Neuronal stem cell (in vitro differentiated cells): ENCODE measurements at regions not wholly inside any gene's neighbourhood (a gene's known extent, or its start where the extent isn't known, plus 50 kb on each side); places are given as distances from the start of the nearest gene placed in this dataset.

Source experiments
- DNase-seq: peaks from one replicate; pipeline ENCODE4 v3.0.0-alpha.2; 2013; ENCODE audit warnings: low spot score
- H2AFZ ChIP-seq: one replicate; pipeline ENCODE4 v1.6.1; 2013; ENCODE audit warnings: mild to moderate bottlenecking, low read length, inconsistent platforms
- H2AK5ac ChIP-seq: 2 replicates; pipeline ENCODE4 v1.6.1; 2013; ENCODE audit warnings: low read depth, mild to moderate bottlenecking, inconsistent platforms, low read length, moderate library complexity, mixed read lengths
- H2BK120ac ChIP-seq: 2 replicates; pipeline ENCODE4 v1.6.1; 2013; ENCODE audit warnings: low read depth, mild to moderate bottlenecking, inconsistent platforms, low read length, moderate library complexity, mixed read lengths
- H2BK12ac ChIP-seq: one replicate; pipeline ENCODE4 v1.6.1; 2013; ENCODE audit warnings: low read length, inconsistent platforms
- H2BK15ac ChIP-seq: 2 replicates; pipeline ENCODE4 v1.6.1; 2013; ENCODE audit warnings: mild to moderate bottlenecking, low read length, inconsistent platforms, mixed read lengths
- H2BK5ac ChIP-seq: one replicate; pipeline ENCODE4 v1.6.1; 2013; ENCODE audit warnings: inconsistent platforms, mild to moderate bottlenecking, low read length, moderate library complexity
- H3K14ac ChIP-seq: one replicate; pipeline ENCODE4 v1.6.1; 2013; ENCODE audit warnings: low read length, inconsistent platforms
- H3K18ac ChIP-seq: 2 replicates; pipeline ENCODE4 v1.6.1; 2013; ENCODE audit warnings: low read length, inconsistent platforms
- H3K23ac ChIP-seq: 2 replicates; pipeline ENCODE4 v1.6.1; 2013; ENCODE audit warnings: low read depth, mild to moderate bottlenecking, mixed read lengths, low read length, inconsistent platforms; ENCODE audit not compliant: poor library complexity
- H3K27ac ChIP-seq: replicated peaks from 3 replicates; pipeline ENCODE4 v1.5.1; 2013; ENCODE audit warnings: low read length, inconsistent platforms
- H3K27me3 ChIP-seq, 3 experiments: 2 replicates each; pipeline ENCODE4 v1.6.1; 2013; ENCODE audit warnings: low read length in 3 of 3, mild to moderate bottlenecking in 2 of 3, inconsistent platforms in 1 of 3, low read depth in 1 of 3, mixed read lengths in 1 of 3, moderate library complexity in 1 of 3; ENCODE audit not compliant: control insufficient read depth in 3 of 3, insufficient read depth in 3 of 3
- H3K36me3 ChIP-seq, 2 donors: replicated peaks in 1 of 2; 2 replicates each; pipeline ENCODE4 v1.6.1; 2013; ENCODE audit warnings: low read length in 2 of 2; ENCODE audit not compliant: control insufficient read depth in 2 of 2, insufficient read depth in 2 of 2
- H3K4ac ChIP-seq: 2 replicates; pipeline ENCODE4 v1.6.1; 2013; ENCODE audit warnings: inconsistent platforms, mild to moderate bottlenecking, low read length, moderate library complexity
- H3K4me1 ChIP-seq, 2 donors: 1 replicate in 1 of 2; 2 replicates in 1 of 2; pipeline ENCODE4 v1.6.1; 2013; ENCODE audit warnings: low read length in 2 of 2, low read depth in 1 of 2; ENCODE audit not compliant: control insufficient read depth in 2 of 2, insufficient read depth in 1 of 2
- H3K4me2 ChIP-seq: one replicate; pipeline ENCODE4 v1.6.1; 2013; ENCODE audit warnings: mild to moderate bottlenecking, low read length, inconsistent platforms; ENCODE audit not compliant: insufficient read depth, poor library complexity, severe bottlenecking
- H3K4me3 ChIP-seq, 2 donors: 2 replicates each; pipeline ENCODE4 v1.5.1; 2013; ENCODE audit warnings: low read length in 2 of 2, mild to moderate bottlenecking in 2 of 2, inconsistent platforms in 1 of 2, moderate library complexity in 1 of 2
- H3K79me1 ChIP-seq: one replicate; pipeline ENCODE4 v1.6.1; 2013; ENCODE audit warnings: low read depth, mild to moderate bottlenecking, inconsistent platforms, low read length, moderate library complexity
- H3K9ac ChIP-seq: one replicate; pipeline ENCODE4 v1.6.1; 2013; ENCODE audit warnings: mild to moderate bottlenecking, low read depth, low read length, inconsistent platforms; ENCODE audit not compliant: poor library complexity
- H3K9me3 ChIP-seq, 2 donors: replicated peaks in 1 of 2; 2 replicates each; pipeline versions ENCODE3 to v1.6.1; 2013; ENCODE audit warnings: low read length in 2 of 2, mild to moderate bottlenecking in 2 of 2, inconsistent platforms in 1 of 2, low read depth in 1 of 2, mixed read lengths in 1 of 2, moderate library complexity in 1 of 2; ENCODE audit not compliant: control insufficient read depth in 2 of 2, insufficient read depth in 1 of 2
- H4K8ac ChIP-seq: one replicate; pipeline ENCODE4 v1.6.1; 2013; ENCODE audit warnings: low read depth, mild to moderate bottlenecking, inconsistent platforms, low read length, moderate library complexity
- H4K91ac ChIP-seq: one replicate; pipeline ENCODE4 v1.6.1; 2013; ENCODE audit warnings: low read length, low read depth, mild to moderate bottlenecking, inconsistent platforms; ENCODE audit not compliant: poor library complexity
- WGBS, 2 donors: extraction: QIAGEN DNeasy Blood & Tissue Kit; methylation state at CpG; one replicate each; pipeline ENCODE4 v1.1.7; 2013; ENCODE audit warnings: missing lambda C conversion rate in 2 of 2, mixed read lengths in 1 of 2; ENCODE audit not compliant: insufficient read length in 2 of 2, insufficient replicate concordance in 1 of 2; ENCODE audit errors: extremely low coverage in 2 of 2; 5-methylcytosine and 5-hydroxymethylcytosine counted together

- Histone ChIP-seq H2BK120ac (no peak overlapping the region), H2AFZ (no peak overlapping the region), H3K36me3 (no peaks in the 10 kb centered on the region), H3K79me1 (no peaks in the 10 kb centered on the region), H2BK12ac (no peak overlapping the region), H2BK5ac (no peak overlapping the region), H3K4ac (no peak overlapping the region), H3K4me3 (no peak overlapping the region), H4K8ac (no peak overlapping the region), H3K14ac (no peak overlapping the region), H2AK5ac (no peak overlapping the region), H2BK15ac (no peak overlapping the region), H3K23ac (no peak overlapping the region), H3K18ac (no peak overlapping the region), H3K9ac (no peak overlapping the region), H4K91ac (no peak overlapping the region), H3K27me3 (no peaks in the 10 kb centered on the region), H3K4me1 (no peaks in the 10 kb centered on the region), H3K27ac (no peak overlapping the region), H3K9me3 (peaks cover 3 to 6% of the 10 kb centered on the region in 2 donors), H3K4me2 (no peak overlapping the region)
- no peak for DNase-seq
- no CpG with 5 or more reads among the region's 2 CpGs for WGBS, 2 donors
These were observed 1404.3 kb downstream of the SUCLG1 start for GRCh38 chr2:83054751-83055150.

- H3K14ac ChIP-seq: no peak overlapping the region
- H3K18ac ChIP-seq: no peak overlapping the region
- no peak overlapping the region for H3K4me3 ChIP-seq
- H3K4me1 ChIP-seq: no peaks in the 10 kb centered on the region
- no peak overlapping the region for H3K4me2 ChIP-seq
- H3K79me1 ChIP-seq: no peaks in the 10 kb centered on the region
- no peaks in the 10 kb centered on the region for H3K27me3 ChIP-seq
- no peak overlapping the region for H3K23ac ChIP-seq
- no CpG with 5 or more reads among the region's 6 CpGs for WGBS, 2 donors
- H2BK5ac ChIP-seq: no peak overlapping the region
- H2AK5ac ChIP-seq: no peak overlapping the region
- H2AFZ ChIP-seq: no peak overlapping the region
- no peak for DNase-seq
- no peak overlapping the region for H2BK15ac ChIP-seq
- H2BK12ac ChIP-seq: no peak overlapping the region
- H4K8ac ChIP-seq: no peak overlapping the region
- H3K4ac ChIP-seq: no peak overlapping the region
- H3K27ac ChIP-seq: no peak overlapping the region
- H3K36me3 ChIP-seq: no peaks in the 10 kb centered on the region
- H4K91ac ChIP-seq: no peak overlapping the region
- no peak overlapping the region for H2BK120ac ChIP-seq
- H3K9ac ChIP-seq: no peak overlapping the region
- no peaks in the 10 kb centered on the region for H3K9me3 ChIP-seq
These were observed 1407.4 kb downstream of the SUCLG1 start for GRCh38 chr2:83051538-83052170.

GRCh38 chr2:83042053-83042452 lies 1417.0 kb downstream of the SUCLG1 start:
- Histone ChIP-seq H3K18ac (no peak overlapping the region), H2AFZ (no peak overlapping the region), H2BK12ac (no peak overlapping the region), H3K4me3 (no peak overlapping the region), H4K8ac (no peak overlapping the region), H3K9me3 (peaks cover 0 to 1% of the 10 kb centered on the region in 2 donors), H3K36me3 (no peaks in the 10 kb centered on the region), H3K27me3 (peaks cover 0 to 2% (median 0%) of the 10 kb centered on the region in 3 experiments), H4K91ac (no peak overlapping the region), H2AK5ac (no peak overlapping the region), H3K4me2 (no peak overlapping the region), H3K4ac (no peak overlapping the region), H3K4me1 (no peaks in the 10 kb centered on the region), H2BK5ac (no peak overlapping the region), H2BK15ac (no peak overlapping the region), H3K23ac (no peak overlapping the region), H3K79me1 (no peaks in the 10 kb centered on the region), H3K14ac (no peak overlapping the region), H2BK120ac (no peak overlapping the region), H3K9ac (no peak overlapping the region), H3K27ac (no peak overlapping the region)
- no CpG with 5 or more reads among the region's 1 CpG for WGBS, 2 donors
- DNase-seq: no peak

GRCh38 chr2:83022631-83023210 lies 1436.4 kb downstream of the SUCLG1 start:
- Histone ChIP-seq H2AFZ (no peak overlapping the region), H4K91ac (no peak overlapping the region), H2AK5ac (no peak overlapping the region), H4K8ac (no peak overlapping the region), H2BK12ac (no peak overlapping the region), H3K4ac (no peak overlapping the region), H3K18ac (no peak overlapping the region), H3K9ac (no peak overlapping the region), H3K79me1 (no peaks in the 10 kb centered on the region), H3K4me3 (no peak overlapping the region), H3K36me3 (no peaks in the 10 kb centered on the region), H3K27ac (no peak overlapping the region), H3K4me2 (no peak overlapping the region), H3K23ac (no peak overlapping the region), H3K14ac (no peak overlapping the region), H3K27me3 (no peaks in the 10 kb centered on the region), H2BK5ac (no peak overlapping the region), H3K9me3 (no peaks in the 10 kb centered on the region), H2BK120ac (no peak overlapping the region), H3K4me1 (peaks cover 0 to 1% of the 10 kb centered on the region in 2 donors), H2BK15ac (no peak overlapping the region)
- WGBS, 2 donors: no CpG with 5 or more reads among the region's 5 CpGs
- DNase-seq: no peak
